Activated naive CD8-positive, alpha-beta T cell treated with anti-CD3 and anti-CD28 coated beads, Interleukin-2, amount 10 ng/mL, durations not matched to agents 7 days and 5 days (primary cell): ENCODE measurements at regions not wholly inside any gene's neighbourhood (a gene's known extent, or its start where the extent isn't known, plus 50 kb on each side); places are given as distances from the start of the nearest gene placed in this dataset.

Source experiments
- ATAC-seq: fragments of 150-1000 bp; cut with Tn5 transposase; one replicate; pipeline ENCODE4 v1.10.0; 2021; ENCODE audit warnings: low read depth, moderate library complexity
- POLR2A ChIA-PET: fragments of 350-600 bp; sonication (Branson Sonifier 250); formaldehyde crosslinking; loops from one replicate; lab custom pipeline; 2021; ENCODE audit warnings: antibody characterized with exemption; lab: Charles Lee
- DNase-seq: peaks from one replicate; pipeline ENCODE4 v3.0.0; 2021
- H3K27ac Mint-ChIP-seq: one replicate; pipeline ENCODE4 v1.8.0; 2022; ENCODE audit warnings: mild to moderate bottlenecking, mixed read lengths
- H3K27me3 Mint-ChIP-seq: one replicate; pipeline ENCODE4 v1.8.0; 2022; ENCODE audit warnings: mild to moderate bottlenecking, moderate library complexity, mixed read lengths
- H3K36me3 Mint-ChIP-seq: one replicate; pipeline ENCODE4 v1.8.0; 2021; ENCODE audit warnings: mild to moderate bottlenecking, mixed read lengths
- H3K4me1 Mint-ChIP-seq: one replicate; pipeline ENCODE4 v1.8.0; 2021; ENCODE audit warnings: mixed read lengths
- H3K4me3 Mint-ChIP-seq: one replicate; pipeline ENCODE4 v1.8.0; 2022; ENCODE audit warnings: mild to moderate bottlenecking, moderate library complexity, mixed read lengths
- H3K9me3 Mint-ChIP-seq: one replicate; pipeline ENCODE4 v1.8.0; 2021; ENCODE audit warnings: mixed read lengths

DNA sequence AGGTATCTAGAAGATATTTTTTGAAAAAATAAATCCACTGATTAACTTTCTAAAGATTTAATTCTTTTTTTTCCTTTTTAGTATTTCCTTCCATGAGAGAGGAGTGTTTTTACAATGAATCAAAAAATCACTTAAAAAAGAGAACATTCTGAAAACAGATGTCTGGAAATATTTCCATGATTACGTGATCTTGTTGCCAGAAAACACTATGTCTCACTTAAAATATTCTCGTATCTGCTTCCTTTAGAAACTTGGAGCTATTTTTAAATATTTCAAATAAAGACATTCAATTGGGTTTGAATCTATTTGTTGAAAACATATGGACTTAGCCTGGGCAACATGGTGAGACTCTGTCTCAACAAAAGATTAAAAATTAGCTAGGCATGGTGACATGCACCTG lies 232.8 kb upstream of the RASGEF1B start:
- POLR2A ChIA-PET, result no interaction called here
- DNase-seq (no peak), ATAC-seq (no peak)
- H3K27ac Mint-ChIP-seq, result no peak overlapping the region
- peaks cover 1% of the 10 kb centered on the region for H3K9me3 Mint-ChIP-seq
- H3K36me3 Mint-ChIP-seq, result no peaks in the 10 kb centered on the region
- H3K4me3 Mint-ChIP-seq, result no peak overlapping the region
- no peaks in the 10 kb centered on the region for H3K27me3 Mint-ChIP-seq
- no peaks in the 10 kb centered on the region for H3K4me1 Mint-ChIP-seq

DNA sequence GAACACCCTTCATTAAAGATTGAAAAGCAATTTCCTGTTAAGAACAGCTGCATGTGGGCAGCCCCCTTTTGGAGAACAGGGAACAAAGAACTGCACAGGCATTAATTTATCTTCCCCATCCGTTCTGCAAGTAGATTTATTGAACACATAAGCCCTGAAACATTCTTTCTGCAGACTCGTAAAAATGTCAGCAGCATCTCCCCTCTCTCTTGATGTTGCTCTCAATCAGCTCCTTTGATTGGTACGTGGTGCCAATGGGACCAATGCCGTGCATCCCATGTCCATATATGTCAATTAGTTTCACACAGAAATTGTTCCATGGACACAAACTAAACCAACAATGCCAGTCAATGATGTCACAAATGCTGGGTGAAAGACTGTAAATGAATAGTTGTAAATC lies 228.5 kb upstream of the RASGEF1B start:
- no peaks in the 10 kb centered on the region for H3K36me3 Mint-ChIP-seq
- H3K27ac Mint-ChIP-seq, result no peak overlapping the region

DNA sequence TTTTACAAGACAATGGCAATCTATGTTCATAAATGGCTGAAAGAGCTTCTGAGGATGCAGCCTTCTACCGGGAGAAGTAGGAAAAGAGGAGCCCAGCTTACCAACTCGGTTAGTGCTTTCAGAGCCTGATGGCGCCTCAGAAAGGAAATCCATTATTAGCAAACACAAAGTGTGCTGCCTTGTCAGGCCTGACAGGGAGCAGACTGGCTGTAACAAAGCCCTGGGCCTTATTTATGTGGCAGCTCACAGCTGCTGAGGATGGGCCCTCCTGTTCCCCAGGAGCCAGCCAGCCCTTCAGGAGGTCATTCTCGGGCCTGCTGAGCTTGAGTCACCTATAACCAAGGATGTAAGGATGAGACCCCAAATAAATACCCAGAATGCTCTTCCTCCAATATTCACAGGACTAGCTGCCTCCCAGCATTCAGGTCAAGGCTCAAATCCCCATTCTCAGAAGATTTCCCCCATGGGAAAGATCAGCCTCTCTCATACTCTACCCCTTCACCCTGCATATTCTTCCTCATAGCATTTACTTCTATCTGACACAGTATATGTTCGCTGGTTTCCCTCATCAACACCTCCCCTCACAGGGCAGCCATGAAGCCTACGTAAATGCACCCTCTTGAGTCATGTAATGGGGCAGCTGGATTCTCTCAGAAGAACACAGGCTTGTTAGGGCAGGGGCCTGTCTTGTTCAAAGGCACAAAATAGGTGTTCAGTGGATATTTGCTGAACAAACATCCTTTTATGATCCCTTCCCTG lies 227.0 kb upstream of the RASGEF1B start:
- no peaks in the 10 kb centered on the region for H3K27me3 Mint-ChIP-seq
- ATAC-seq (no peak), DNase-seq (no peak)
- no peak overlapping the region for H3K4me3 Mint-ChIP-seq
- no peaks in the 10 kb centered on the region for H3K36me3 Mint-ChIP-seq
- POLR2A ChIA-PET, result no interaction called here
- no peak overlapping the region for H3K27ac Mint-ChIP-seq
- peaks cover 1% of the 10 kb centered on the region for H3K9me3 Mint-ChIP-seq
- H3K4me1 Mint-ChIP-seq, result no peaks in the 10 kb centered on the region

More for the DNA sequence above, 228.5 kb upstream of the RASGEF1B start:
- Mint-ChIP-seq H3K9me3 (peaks cover 1% of the 10 kb centered on the region), H3K4me3 (no peak overlapping the region), H3K4me1 (no peaks in the 10 kb centered on the region), H3K27me3 (no peaks in the 10 kb centered on the region)
- POLR2A ChIA-PET, result no interaction called here
- ATAC-seq (no peak), DNase-seq (no peak)

DNA sequence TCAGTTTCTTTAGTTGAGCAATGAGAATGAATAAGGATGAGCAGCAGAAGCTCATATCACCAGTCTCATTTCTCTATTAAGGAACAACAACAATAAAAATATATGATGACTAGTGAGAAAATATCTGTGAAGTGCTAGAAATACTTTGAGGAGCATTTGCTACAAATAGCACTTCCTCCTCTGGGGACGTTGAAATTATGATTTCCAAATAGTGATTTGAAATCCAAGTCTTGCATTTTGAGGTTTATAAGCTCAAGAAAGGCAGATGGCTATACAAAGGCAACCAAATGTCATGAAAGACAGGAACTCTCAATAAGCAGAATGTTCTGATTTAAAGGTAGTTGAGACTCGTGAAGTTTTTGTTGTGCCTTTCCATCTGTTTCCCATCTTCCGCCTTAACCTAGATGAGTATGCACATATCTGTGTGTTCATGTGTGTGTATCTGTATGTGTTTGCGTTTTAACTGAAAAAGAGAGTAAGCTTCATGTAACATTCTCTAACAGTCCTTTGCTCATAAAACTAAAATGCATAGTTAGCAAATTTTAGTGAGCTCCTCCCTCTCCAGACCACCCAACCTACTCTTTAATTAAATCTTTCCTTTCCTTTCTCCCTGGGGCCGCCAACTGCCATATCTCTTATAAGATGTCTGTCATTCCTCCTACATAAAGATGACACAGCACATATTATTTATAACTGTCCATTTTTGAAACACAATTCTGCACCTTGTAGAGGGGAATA lies 222.6 kb upstream of the RASGEF1B start:
- no peak overlapping the region for H3K27ac Mint-ChIP-seq

DNA sequence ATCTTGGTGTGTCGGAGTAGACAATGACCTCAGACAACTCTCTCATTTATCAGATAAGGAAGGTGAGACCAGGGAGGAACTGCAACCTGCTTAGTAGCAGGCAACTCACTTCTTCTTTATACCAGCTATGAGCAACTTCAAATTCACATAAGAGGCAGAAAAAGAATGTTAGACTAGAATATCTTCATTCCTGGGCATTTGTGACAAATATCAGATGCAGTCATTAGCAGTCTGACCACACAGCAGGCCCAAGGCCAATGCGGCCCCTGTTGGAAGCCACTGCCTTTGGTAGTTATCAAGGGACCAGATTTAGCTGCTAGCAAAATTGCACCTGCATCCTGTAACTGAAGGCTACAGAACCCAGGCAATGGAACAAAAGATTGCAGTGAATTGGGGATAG lies 219.2 kb upstream of the RASGEF1B start:
- Mint-ChIP-seq H3K4me1 (no peaks in the 10 kb centered on the region), H3K9me3 (no peaks in the 10 kb centered on the region), H3K27me3 (no peaks in the 10 kb centered on the region), H3K4me3 (no peak overlapping the region), H3K27ac (no peak overlapping the region), H3K36me3 (no peaks in the 10 kb centered on the region)
- POLR2A ChIA-PET, result interaction anchor here (0.7 kb wide), 1 partner anchor 219 kb away, joined by 3 read pairs; the partner anchor contains the start of gene RASGEF1B
- ATAC-seq (no peak), DNase-seq (no peak)

More for the DNA sequence above, 222.6 kb upstream of the RASGEF1B start:
- no peak for ATAC-seq
- H3K9me3 Mint-ChIP-seq, result no peaks in the 10 kb centered on the region
- H3K36me3 Mint-ChIP-seq, result no peaks in the 10 kb centered on the region
- POLR2A ChIA-PET, result no interaction called here
- no peaks in the 10 kb centered on the region for H3K4me1 Mint-ChIP-seq
- H3K4me3 Mint-ChIP-seq, result no peak overlapping the region
- H3K27me3 Mint-ChIP-seq, result no peaks in the 10 kb centered on the region
- DNase-seq, result no peak

DNA sequence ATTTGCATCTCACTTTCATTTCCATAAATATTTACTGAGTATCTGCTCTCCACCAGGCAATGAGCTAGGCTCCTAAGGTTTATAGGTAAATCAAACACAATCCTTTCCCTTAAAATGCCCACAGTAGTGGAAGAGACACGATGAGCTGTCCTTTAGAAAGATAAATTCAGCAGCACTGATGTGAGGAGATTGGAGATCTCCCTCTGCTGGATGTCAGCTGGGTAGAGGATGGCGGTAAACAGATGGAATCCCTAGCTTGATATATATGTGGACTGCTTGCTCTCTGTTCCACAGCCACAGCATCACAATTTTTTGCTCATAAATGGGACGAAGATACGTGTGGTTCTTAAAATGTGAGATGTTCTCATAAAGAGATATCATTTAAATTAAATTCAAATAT lies 216.4 kb upstream of the RASGEF1B start:
- Mint-ChIP-seq H3K9me3 (no peaks in the 10 kb centered on the region), H3K27me3 (no peaks in the 10 kb centered on the region), H3K4me3 (no peak overlapping the region), H3K4me1 (no peaks in the 10 kb centered on the region), H3K36me3 (no peaks in the 10 kb centered on the region), H3K27ac (no peak overlapping the region)
- POLR2A ChIA-PET, result no interaction called here
- ATAC-seq (no peak), DNase-seq (no peak)

DNA sequence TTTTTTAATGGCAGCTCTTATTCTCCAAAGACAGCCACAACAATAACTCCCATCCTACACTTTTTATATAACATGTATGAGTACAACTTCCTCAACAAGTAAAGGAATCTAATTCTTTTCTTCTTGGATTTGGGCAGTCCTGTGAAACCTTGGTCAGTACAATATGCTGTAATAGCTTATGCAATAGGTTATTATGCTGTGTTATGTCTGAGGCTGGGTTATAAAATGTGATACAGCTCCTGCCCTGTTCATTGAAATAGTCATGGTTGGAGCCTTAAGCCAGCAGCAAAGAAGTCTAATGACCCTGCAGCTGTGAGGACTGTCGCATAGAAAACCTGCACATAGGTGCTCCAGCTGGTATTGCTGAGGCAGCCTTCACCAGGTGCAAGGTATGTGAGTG lies 215.8 kb upstream of the RASGEF1B start:
- DNase-seq (no peak), ATAC-seq (no peak)
- no peaks in the 10 kb centered on the region for H3K27me3 Mint-ChIP-seq
- H3K4me3 Mint-ChIP-seq, result no peak overlapping the region
- no peaks in the 10 kb centered on the region for H3K9me3 Mint-ChIP-seq
- H3K4me1 Mint-ChIP-seq, result no peaks in the 10 kb centered on the region
- no peak overlapping the region for H3K27ac Mint-ChIP-seq
- no peaks in the 10 kb centered on the region for H3K36me3 Mint-ChIP-seq
- POLR2A ChIA-PET, result no interaction called here

DNA sequence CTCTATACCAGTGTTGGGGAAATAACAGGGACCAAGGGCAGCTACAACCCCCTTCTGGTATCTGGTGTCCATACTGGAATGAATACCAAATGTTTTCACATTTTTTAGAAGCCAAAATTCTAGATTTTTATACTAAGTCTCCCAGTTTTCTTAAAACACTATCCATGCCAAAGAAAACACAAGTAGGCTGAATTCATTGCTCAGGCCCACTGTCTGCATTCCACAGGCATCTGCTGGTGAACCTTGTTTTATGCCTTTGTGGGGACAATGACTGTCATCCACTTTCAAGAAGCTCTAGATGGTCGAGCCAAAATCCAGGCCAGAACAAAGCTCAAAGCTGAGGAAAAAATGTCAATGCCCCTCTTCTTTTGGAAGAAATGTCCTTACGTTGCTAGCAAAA lies 213.4 kb upstream of the RASGEF1B start:
- H3K27ac Mint-ChIP-seq, result no peak overlapping the region
- no peaks in the 10 kb centered on the region for H3K27me3 Mint-ChIP-seq
- DNase-seq (no peak), ATAC-seq (no peak)
- no peaks in the 10 kb centered on the region for H3K9me3 Mint-ChIP-seq
- no peaks in the 10 kb centered on the region for H3K4me1 Mint-ChIP-seq
- H3K36me3 Mint-ChIP-seq, result no peaks in the 10 kb centered on the region
- POLR2A ChIA-PET, result no interaction called here
- H3K4me3 Mint-ChIP-seq, result no peak overlapping the region

DNA sequence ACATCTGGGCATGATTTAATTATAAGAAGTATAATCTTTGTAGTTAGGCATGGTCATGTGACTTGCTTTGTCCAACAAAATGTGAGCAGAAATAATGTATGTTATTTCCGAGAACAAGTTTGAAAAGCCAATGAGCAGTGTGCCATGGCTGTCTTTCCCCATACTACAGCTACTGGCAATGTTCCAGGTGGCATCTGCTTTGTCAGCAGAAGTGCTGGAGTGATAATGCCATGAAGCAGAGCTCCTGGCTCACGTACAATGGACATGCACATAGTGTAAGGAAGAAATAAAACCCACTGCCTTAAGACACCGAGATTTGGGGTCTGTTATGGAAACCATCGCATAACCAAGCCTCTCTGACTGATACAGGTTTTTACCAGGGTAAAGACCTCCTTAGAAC lies 212.6 kb upstream of the RASGEF1B start:
- H3K27ac Mint-ChIP-seq, result no peak overlapping the region
- DNase-seq (no peak), ATAC-seq (no peak)
- H3K27me3 Mint-ChIP-seq, result no peaks in the 10 kb centered on the region
- POLR2A ChIA-PET, result no interaction called here
- no peak overlapping the region for H3K4me3 Mint-ChIP-seq
- H3K9me3 Mint-ChIP-seq, result no peaks in the 10 kb centered on the region
- H3K4me1 Mint-ChIP-seq, result no peaks in the 10 kb centered on the region
- no peaks in the 10 kb centered on the region for H3K36me3 Mint-ChIP-seq

DNA sequence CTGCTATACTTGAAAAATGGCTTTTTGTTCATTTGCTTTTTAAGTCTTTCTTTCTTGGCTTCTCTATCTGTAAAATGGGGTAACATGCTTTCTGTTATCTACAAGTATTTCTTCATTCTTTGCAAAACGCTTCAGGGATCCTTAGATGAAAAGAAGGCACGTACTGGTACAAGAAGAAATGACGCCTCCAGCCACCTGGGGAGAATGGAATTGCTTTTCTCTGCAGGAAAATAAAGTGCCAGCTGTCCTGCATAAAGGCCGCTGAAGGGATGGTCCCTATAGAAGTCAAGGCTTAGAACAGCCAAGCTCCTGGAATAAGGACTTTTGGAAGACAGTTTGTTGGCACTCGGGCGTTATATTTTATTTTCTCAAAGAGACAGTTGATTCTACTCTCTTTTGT lies 210.8 kb upstream of the RASGEF1B start:
- no peak for DNase-seq
- no peak overlapping the region for H3K27ac Mint-ChIP-seq
- ATAC-seq, result no peak
- POLR2A ChIA-PET, result no interaction called here
- no peaks in the 10 kb centered on the region for H3K27me3 Mint-ChIP-seq
- no peak overlapping the region for H3K4me3 Mint-ChIP-seq
- no peaks in the 10 kb centered on the region for H3K9me3 Mint-ChIP-seq
- no peaks in the 10 kb centered on the region for H3K36me3 Mint-ChIP-seq
- no peaks in the 10 kb centered on the region for H3K4me1 Mint-ChIP-seq

DNA sequence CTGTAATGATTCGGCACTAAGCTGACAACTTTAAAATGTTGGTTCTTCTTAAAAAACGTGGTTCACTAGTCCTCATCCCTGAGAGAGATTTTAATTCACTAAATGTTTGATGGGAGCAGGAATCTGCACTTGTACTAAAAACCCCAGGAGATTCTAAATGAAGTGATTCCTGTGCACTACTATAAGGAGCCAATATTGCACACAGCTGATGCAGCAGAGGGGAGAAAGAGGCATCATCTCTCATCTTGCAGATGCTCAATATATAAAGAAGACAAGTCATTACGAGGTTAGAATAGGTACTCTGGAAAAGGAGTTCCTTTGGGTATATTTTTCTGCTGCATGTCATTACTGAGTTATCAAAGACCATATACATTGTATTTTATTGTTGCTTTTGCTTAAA lies 207.6 kb upstream of the RASGEF1B start:
- no peak overlapping the region for H3K4me3 Mint-ChIP-seq
- DNase-seq (no peak), ATAC-seq (no peak)
- no peaks in the 10 kb centered on the region for H3K4me1 Mint-ChIP-seq
- H3K36me3 Mint-ChIP-seq, result no peaks in the 10 kb centered on the region
- H3K9me3 Mint-ChIP-seq, result no peaks in the 10 kb centered on the region
- H3K27ac Mint-ChIP-seq, result no peak overlapping the region
- POLR2A ChIA-PET, result no interaction called here
- H3K27me3 Mint-ChIP-seq, result no peaks in the 10 kb centered on the region

DNA sequence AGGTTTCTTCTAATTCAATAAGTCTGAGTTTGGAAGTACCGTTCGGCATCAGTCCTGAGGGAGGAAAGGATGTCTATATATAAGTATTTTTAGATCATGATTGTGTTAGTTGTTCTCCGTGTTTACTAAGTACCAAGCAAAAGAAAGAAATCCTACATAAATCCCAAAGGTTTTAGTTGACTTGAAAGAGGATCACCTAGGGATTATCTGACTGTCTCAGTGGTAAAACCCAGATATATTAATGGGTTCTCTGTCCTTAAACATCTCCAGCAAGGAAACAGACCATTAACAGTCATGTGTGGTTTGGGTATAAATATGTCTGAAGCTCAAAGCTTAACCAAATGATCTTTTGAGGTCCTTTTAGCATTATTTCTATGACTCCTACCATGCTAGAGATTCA lies 207.1 kb upstream of the RASGEF1B start:
- Mint-ChIP-seq H3K27me3 (no peaks in the 10 kb centered on the region), H3K4me3 (no peak overlapping the region), H3K36me3 (no peaks in the 10 kb centered on the region), H3K27ac (no peak overlapping the region), H3K4me1 (no peaks in the 10 kb centered on the region), H3K9me3 (no peaks in the 10 kb centered on the region)
- POLR2A ChIA-PET, result no interaction called here
- no peak for DNase-seq
- no peak for ATAC-seq

DNA sequence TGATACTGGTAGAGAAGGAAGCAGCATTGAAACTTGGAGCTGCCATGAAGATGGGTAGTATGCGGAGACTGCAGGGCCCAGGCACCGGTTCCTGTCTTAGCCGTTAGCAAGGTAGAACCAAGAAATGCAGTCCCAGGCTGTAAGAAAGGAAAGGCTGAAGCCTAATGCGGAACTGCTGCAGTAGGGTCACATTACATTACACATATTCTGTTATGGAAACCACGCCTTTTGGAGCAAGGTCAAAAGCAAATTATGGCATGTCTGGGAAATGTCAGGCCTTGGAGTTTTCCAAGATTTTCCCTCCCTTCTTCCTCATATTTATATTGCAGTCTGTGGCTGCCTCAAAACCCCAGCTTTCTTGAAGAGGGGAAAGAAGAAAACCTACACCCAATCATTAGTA lies 204.8 kb upstream of the RASGEF1B start:
- H3K27me3 Mint-ChIP-seq, result no peaks in the 10 kb centered on the region

DNA sequence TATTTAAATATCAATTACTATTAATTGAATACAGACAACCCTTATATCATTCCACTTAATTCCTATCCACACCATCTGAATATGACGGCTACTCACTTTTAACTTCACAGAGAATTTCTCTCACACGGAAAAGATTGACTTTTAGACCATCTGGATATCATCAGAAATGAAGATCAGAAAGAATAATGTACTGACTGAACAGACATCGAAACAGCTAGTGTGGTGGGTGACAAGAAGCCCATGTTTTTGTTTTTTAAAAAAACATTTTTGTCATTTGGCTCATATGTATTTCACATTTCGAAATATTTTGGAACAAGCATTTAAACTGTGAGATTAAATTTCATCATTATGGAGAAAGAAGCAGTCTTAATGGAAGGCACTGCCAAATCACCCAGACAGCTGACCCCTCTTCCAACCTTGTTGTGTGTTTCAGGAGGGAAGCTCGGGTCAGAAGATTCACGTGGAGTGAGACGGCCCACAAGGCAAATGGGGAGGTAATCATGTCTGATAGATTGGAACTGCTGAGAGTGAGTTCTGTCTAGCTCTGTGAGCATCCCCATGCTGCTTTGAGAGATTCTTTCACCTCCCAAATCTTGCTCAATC lies 204.2 kb upstream of the RASGEF1B start:
- POLR2A ChIA-PET, result no interaction called here
- no peaks in the 10 kb centered on the region for H3K9me3 Mint-ChIP-seq
- H3K27ac Mint-ChIP-seq, result no peak overlapping the region
- no peak overlapping the region for H3K4me3 Mint-ChIP-seq
- no peaks in the 10 kb centered on the region for H3K4me1 Mint-ChIP-seq
- no peaks in the 10 kb centered on the region for H3K27me3 Mint-ChIP-seq
- ATAC-seq, result no peak
- DNase-seq, result no peak
- no peaks in the 10 kb centered on the region for H3K36me3 Mint-ChIP-seq

More for the DNA sequence above, 204.8 kb upstream of the RASGEF1B start:
- DNase-seq (no peak), ATAC-seq (no peak)
- H3K9me3 Mint-ChIP-seq, result no peaks in the 10 kb centered on the region
- no peak overlapping the region for H3K27ac Mint-ChIP-seq
- POLR2A ChIA-PET, result no interaction called here
- H3K4me1 Mint-ChIP-seq, result no peaks in the 10 kb centered on the region
- H3K36me3 Mint-ChIP-seq, result no peaks in the 10 kb centered on the region
- no peak overlapping the region for H3K4me3 Mint-ChIP-seq
